Ascending aorta (tissue), 2 donors: ENCODE measurements at regions not wholly inside any gene's neighbourhood (a gene's known extent, or its start where the extent isn't known, plus 50 kb on each side); places are given as distances from the start of the nearest gene placed in this dataset.

Source experiments
- DNase-seq, 2 donors: peaks; one replicate each; pipeline ENCODE4 v3.0.0-alpha.2; 2019; ENCODE audit warnings: low spot score in 2 of 2
- H3K27ac ChIP-seq, 2 donors: fragments of 200-600 bp; sonication (generic); one replicate each; pipeline ENCODE4 v1.5.1; 2016 to 2017; ENCODE audit warnings: mild to moderate bottlenecking in 1 of 2
- H3K27me3 ChIP-seq: fragments of 200-600 bp; sonication (generic); one replicate; pipeline ENCODE4 v1.5.1; 2017
- H3K36me3 ChIP-seq, 2 donors: fragments of 200-600 bp; sonication (generic); one replicate each; pipeline ENCODE4 v1.5.1; 2016
- H3K4me1 ChIP-seq, 2 donors: fragments of 200-600 bp; sonication (generic); one replicate each; pipeline ENCODE4 v1.5.1; 2016 to 2017; ENCODE audit warnings: mild to moderate bottlenecking in 1 of 2
- H3K4me3 ChIP-seq, 2 donors: fragments of 200-600 bp; sonication (generic); one replicate each; pipeline ENCODE4 v1.5.1; 2016 to 2017; ENCODE audit warnings: mild to moderate bottlenecking in 1 of 2
- H3K9me3 ChIP-seq, 2 donors: fragments of 200-600 bp; sonication (generic); one replicate each; pipeline ENCODE4 v1.5.1; 2016
- intact Hi-C: fragments of 100-400 bp; cut with DNase I; formaldehyde crosslinking; loops from one replicate; pipeline ENCODE4 v1.15.1; 2023
- TF ChIP-seq, protein P1 (sequence below), 3 experiments: fragments of 200-600 bp in 2 of 3; fragments of 450-650 bp in 1 of 3; sonication (generic) in 2 of 3; IDR thresholded peaks; one replicate each; pipeline ENCODE4 v1.5.1; 2016 to 2019; ENCODE audit warnings: antibody characterized with exemption in 3 of 3, mild to moderate bottlenecking in 1 of 3, moderate library complexity in 1 of 3

DNA sequence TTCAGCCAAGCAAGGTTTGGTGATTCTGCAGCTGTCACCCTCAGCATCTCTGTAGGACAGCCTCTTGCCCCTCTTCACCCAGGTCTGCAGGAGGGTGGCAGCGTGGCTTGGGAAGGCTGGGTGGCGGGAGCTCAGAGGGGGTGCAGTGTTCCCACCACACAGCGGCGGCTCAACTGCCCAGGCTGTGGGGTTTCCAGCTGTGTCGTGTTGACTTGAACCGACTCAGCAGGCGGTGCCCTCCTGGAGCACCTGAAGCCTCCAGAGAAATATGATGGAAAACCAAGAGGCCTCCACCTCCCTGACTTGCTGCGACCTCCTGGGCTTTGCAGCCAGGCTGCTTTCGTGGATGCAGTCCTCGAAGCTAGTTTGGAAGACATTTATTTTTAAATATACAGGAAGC, 68.0 kb upstream of the KLF6 start:
- Histone ChIP-seq H3K4me1 (peaks cover 4 to 36% of the 10 kb centered on the region in 2 donors), H3K9me3 (no peaks in the 10 kb centered on the region), H3K4me3 (peak overlapping the region in 1 of 2 donors; percentile 26), H3K27me3 (no peaks in the 10 kb centered on the region), H3K27ac (peak overlapping the region; percentile 85 to 87), H3K36me3 (no peaks in the 10 kb centered on the region)
- TF ChIP-seq, protein P1, sequence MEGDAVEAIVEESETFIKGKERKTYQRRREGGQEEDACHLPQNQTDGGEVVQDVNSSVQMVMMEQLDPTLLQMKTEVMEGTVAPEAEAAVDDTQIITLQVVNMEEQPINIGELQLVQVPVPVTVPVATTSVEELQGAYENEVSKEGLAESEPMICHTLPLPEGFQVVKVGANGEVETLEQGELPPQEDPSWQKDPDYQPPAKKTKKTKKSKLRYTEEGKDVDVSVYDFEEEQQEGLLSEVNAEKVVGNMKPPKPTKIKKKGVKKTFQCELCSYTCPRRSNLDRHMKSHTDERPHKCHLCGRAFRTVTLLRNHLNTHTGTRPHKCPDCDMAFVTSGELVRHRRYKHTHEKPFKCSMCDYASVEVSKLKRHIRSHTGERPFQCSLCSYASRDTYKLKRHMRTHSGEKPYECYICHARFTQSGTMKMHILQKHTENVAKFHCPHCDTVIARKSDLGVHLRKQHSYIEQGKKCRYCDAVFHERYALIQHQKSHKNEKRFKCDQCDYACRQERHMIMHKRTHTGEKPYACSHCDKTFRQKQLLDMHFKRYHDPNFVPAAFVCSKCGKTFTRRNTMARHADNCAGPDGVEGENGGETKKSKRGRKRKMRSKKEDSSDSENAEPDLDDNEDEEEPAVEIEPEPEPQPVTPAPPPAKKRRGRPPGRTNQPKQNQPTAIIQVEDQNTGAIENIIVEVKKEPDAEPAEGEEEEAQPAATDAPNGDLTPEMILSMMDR (IDR thresholded peaks at IDR 0.05) = no peak
- no peak for DNase-seq
- intact Hi-C loops = loop anchor here (2.0 to 5.0 kb wide), 4 partner anchors 34 to 389 kb away; no protein-coding TSS in a partner anchor

DNA sequence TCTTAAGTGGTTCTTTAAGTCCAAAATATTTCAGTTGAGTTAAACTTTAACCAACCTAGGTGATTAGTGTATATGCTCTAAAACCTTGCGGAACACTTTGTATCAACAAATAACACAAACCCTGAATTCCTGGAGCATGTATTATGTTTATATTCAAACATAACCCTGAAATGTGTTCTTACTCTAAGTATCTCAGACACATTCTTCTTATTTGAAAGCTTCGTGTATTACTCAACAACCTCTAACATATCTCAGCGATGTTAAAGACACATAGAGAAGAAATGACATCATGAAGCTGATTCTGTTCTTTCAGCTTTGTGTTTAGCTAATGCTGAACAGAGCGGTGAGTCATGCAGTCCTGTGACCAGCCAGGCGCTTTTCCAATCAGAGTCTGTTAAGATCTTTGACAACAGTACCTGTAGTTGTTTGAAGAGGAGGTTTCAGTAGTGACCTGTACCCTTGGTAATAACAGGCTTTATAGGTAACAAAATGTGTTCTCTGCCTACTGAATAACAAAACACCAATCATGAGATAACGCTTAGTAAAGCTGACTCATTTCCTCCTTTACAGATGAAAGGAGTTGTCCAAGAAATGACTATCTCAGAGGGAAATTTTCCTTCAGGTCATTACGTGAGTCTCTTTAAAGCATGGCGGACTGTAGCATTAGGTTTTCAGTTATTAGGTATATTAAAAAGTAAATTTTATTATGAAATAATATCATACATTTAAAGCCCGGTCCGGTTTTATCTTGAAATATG, 67.3 kb upstream of the KLF6 start:
- H3K27ac ChIP-seq = peak overlapping the region; percentile 85 to 87
- TF ChIP-seq, protein P1 (IDR thresholded peaks at IDR 0.05) = no peak
- peak overlapping the region in 1 of 2 donors; percentile 15 for H3K4me3 ChIP-seq
- no peaks in the 10 kb centered on the region for H3K36me3 ChIP-seq
- H3K27me3 ChIP-seq = no peaks in the 10 kb centered on the region
- H3K9me3 ChIP-seq = no peaks in the 10 kb centered on the region
- peaks cover 4 to 36% of the 10 kb centered on the region in 2 donors for H3K4me1 ChIP-seq
- intact Hi-C loops = loop anchor here (2.0 to 5.0 kb wide), 4 partner anchors 34 to 390 kb away; no protein-coding TSS in a partner anchor
- peak; percentile 68 to 93 for DNase-seq

DNA sequence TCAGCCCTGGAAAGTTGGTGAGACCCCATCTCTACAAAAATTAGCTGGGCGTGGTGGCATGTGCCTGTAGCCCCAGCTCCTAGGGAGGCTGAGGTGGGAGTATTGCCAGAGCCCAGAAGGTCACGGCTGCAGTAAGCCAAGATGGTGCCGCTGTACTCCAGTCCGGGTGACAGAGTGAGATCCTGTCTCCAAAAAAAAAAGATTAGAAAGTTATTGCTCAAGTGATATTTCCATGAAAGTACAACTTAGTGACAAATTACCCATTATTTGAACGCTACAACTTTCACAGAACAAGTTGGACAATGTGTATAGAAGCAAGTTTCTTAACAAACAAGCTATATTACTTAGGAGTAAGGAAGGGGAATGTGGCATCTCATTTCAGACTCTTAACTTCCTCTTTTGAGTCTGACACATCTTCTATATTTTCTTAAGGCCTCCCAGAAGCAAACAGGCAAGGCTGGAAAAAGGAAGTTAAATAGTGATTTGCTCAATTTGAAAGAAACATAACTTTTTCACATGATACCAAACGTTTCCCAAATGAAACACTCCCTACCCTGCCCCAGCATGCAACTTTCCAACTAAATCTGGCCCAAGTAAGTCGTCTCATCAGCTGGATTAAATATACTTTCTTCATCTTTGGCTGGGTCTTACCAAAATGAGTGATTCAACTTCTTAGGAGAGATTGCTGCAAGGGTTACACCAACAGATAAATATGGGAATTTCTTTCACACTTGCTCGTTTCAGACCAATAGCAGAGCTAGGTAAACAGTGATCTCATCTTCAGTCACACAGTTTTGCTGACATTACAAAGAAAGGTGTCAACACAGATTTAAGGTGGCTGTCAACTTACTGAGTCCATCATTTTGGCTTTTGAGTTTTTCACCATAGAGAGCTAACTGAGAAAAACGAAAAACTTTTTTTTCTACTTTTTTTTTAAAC, 66.3 kb upstream of the KLF6 start:
- Histone ChIP-seq H3K27ac (peak overlapping the region; percentile 85 to 87), H3K4me3 (no peak overlapping the region), H3K27me3 (no peaks in the 10 kb centered on the region), H3K9me3 (no peaks in the 10 kb centered on the region), H3K4me1 (peaks cover 4 to 36% of the 10 kb centered on the region in 2 donors), H3K36me3 (no peaks in the 10 kb centered on the region)
- no peak for DNase-seq
- intact Hi-C loops = loop anchor here (2.0 to 5.0 kb wide), 2 partner anchors 40 to 391 kb away; no protein-coding TSS in a partner anchor
- TF ChIP-seq, protein P1 (IDR thresholded peaks at IDR 0.05) = no peak

DNA sequence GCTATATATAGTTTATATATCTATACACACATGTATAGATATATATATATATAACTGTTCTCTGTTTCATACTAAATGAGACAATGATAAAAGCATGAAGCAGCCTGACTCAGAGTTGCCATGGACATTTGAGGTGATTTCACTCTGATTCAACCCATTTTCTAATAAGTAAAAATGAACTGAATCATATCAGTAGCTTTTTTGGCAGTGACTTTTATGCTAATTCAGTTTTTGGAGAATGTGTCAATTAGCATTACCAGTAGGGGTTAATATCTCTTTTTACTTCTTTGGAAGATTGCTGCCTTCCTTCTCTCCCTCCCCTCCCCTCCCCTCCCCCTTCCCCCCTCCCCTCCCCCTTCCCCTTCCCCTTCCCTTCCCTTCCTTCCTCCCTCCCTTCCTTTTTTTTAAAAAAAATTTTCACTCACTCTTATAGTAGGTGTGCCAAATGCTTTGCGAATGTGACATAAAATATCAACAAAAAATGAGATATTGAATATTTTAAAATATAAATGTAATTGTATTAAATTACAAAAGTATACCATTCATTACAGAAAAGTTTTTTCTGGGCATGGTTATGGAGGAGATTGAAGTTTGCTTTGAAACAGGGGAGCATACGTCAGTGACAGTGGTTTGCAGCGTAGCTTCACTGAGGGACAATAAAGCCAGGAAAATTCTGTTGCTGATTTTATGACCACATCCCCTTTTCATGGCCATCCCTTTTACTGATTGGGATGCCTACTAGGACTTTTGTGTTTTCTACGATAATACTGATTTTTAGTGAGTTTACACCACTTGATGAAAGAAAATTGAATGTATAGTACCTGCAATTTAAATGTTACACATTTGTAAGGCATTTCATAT, 64.0 kb upstream of the KLF6 start:
- no peak for DNase-seq
- no peaks in the 10 kb centered on the region for H3K27me3 ChIP-seq
- H3K27ac ChIP-seq = no peak overlapping the region
- TF ChIP-seq, protein P1 (IDR thresholded peaks at IDR 0.05) = no peak
- no peaks in the 10 kb centered on the region for H3K36me3 ChIP-seq
- H3K9me3 ChIP-seq = no peaks in the 10 kb centered on the region
- peaks cover 4 to 29% of the 10 kb centered on the region in 2 donors for H3K4me1 ChIP-seq
- intact Hi-C loops = no loop called here
- H3K4me3 ChIP-seq = no peak overlapping the region
